ENCODE measurements at regions not wholly inside any gene's neighbourhood (a gene's known extent, or its start where the extent isn't known, plus 50 kb on each side); places are given as distances from the start of the nearest gene placed in this dataset.

- WGBS (ENCODE audit: insufficient coverage, low coverage, low lambda C conversion rate, missing lambda C conversion rate), result 21% methylated on average over 1 of the region's 1 CpG
- intact Hi-C loops (cut with DNase I), result no loop called here
Measured at GRCh38 chr7:116380025-116380424, 119.5 kb upstream of the CAV2 start.

GRCh38 chr7:116382375-116382774 is 117.2 kb upstream of the CAV2 start:
- no peak overlapping the region for H3K27ac ChIP-seq
- no peak overlapping the region for H3K4me3 ChIP-seq
- ATAC-seq, result no peak
- no peaks in the 10 kb centered on the region for H3K36me3 ChIP-seq
- no peaks in the 10 kb centered on the region for H3K9me3 ChIP-seq
- intact Hi-C loops (cut with DNase I), result no loop called here
- 80% methylated on average over 1 of the region's 1 CpG for WGBS (ENCODE audit: insufficient coverage, low coverage, low lambda C conversion rate, missing lambda C conversion rate)
- H3K27me3 ChIP-seq, result no peaks in the 10 kb centered on the region
- no peak for TF ChIP-seq POLR2A (IDR thresholded peaks at IDR 0.05)
- TF ChIP-seq, protein P1, sequence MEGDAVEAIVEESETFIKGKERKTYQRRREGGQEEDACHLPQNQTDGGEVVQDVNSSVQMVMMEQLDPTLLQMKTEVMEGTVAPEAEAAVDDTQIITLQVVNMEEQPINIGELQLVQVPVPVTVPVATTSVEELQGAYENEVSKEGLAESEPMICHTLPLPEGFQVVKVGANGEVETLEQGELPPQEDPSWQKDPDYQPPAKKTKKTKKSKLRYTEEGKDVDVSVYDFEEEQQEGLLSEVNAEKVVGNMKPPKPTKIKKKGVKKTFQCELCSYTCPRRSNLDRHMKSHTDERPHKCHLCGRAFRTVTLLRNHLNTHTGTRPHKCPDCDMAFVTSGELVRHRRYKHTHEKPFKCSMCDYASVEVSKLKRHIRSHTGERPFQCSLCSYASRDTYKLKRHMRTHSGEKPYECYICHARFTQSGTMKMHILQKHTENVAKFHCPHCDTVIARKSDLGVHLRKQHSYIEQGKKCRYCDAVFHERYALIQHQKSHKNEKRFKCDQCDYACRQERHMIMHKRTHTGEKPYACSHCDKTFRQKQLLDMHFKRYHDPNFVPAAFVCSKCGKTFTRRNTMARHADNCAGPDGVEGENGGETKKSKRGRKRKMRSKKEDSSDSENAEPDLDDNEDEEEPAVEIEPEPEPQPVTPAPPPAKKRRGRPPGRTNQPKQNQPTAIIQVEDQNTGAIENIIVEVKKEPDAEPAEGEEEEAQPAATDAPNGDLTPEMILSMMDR (IDR thresholded peaks at IDR 0.05), result no peak
- DNase-seq, result no peak
- H3K4me1 ChIP-seq, result no peaks in the 10 kb centered on the region

More at GRCh38 chr7:116380025-116380424, 119.5 kb upstream of the CAV2 start:
- DNase-seq, result no peak
- no peaks in the 10 kb centered on the region for H3K36me3 ChIP-seq
- no peak overlapping the region for H3K4me3 ChIP-seq
- H3K4me1 ChIP-seq, result no peaks in the 10 kb centered on the region
- no peak overlapping the region for H3K27ac ChIP-seq
- no peaks in the 10 kb centered on the region for H3K9me3 ChIP-seq
- no peak for ATAC-seq
- H3K27me3 ChIP-seq, result no peaks in the 10 kb centered on the region
- TF ChIP-seq, protein P1 (IDR thresholded peaks at IDR 0.05), result no peak
- TF ChIP-seq POLR2A (IDR thresholded peaks at IDR 0.05), result no peak

- 76% methylated on average over 5 of the region's 5 CpGs for WGBS (ENCODE audit: insufficient coverage, low coverage, low lambda C conversion rate, missing lambda C conversion rate)
- no peak for TF ChIP-seq POLR2A (IDR thresholded peaks at IDR 0.05)
- TF ChIP-seq, protein P1 (IDR thresholded peaks at IDR 0.05), result no peak
- DNase-seq (no peak), ATAC-seq (no peak)
- no peaks in the 10 kb centered on the region for H3K36me3 ChIP-seq
- H3K4me1 ChIP-seq, result no peaks in the 10 kb centered on the region
- H3K27ac ChIP-seq, result no peak overlapping the region
- H3K27me3 ChIP-seq, result no peaks in the 10 kb centered on the region
- H3K4me3 ChIP-seq, result no peak overlapping the region
- no peaks in the 10 kb centered on the region for H3K9me3 ChIP-seq
- intact Hi-C loops (cut with DNase I), result no loop called here
Measured at GRCh38 chr7:116384936-116385635, 114.5 kb upstream of the CAV2 start.

DNA sequence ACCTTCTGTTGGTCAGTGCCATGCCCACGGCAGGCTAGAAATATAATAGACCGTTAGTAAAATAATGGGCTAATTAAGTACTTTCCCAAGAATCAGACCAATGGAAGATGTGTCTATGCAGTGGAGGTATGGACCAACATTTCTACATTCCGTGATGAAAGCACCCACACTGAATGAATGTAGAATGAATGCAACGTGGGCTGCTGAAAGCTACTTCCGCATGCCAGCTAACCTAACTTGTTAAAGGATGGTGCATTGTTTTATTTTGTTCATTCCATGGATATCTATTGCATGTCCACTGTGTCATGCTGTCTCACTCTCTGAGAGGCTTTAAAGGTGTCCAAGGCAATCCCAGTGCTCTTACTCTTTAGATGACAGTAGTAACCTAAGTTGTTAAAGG is 112.9 kb upstream of the CAV2 start:
- no peak for DNase-seq
- TF ChIP-seq, protein P1 (IDR thresholded peaks at IDR 0.05), result no peak
- no peak for TF ChIP-seq POLR2A (IDR thresholded peaks at IDR 0.05)
- no peak overlapping the region for H3K4me3 ChIP-seq
- no peak overlapping the region for H3K27ac ChIP-seq
- no peaks in the 10 kb centered on the region for H3K9me3 ChIP-seq
- ATAC-seq, result no peak
- H3K4me1 ChIP-seq, result no peaks in the 10 kb centered on the region
- intact Hi-C loops (cut with DNase I), result no loop called here
- 81% methylated on average over 3 of the region's 5 CpGs for WGBS (ENCODE audit: insufficient coverage, low coverage, low lambda C conversion rate, missing lambda C conversion rate)
- H3K27me3 ChIP-seq, result no peaks in the 10 kb centered on the region
- no peaks in the 10 kb centered on the region for H3K36me3 ChIP-seq
